ENCODE measurements at regions not wholly inside any gene's neighbourhood (a gene's known extent, or its start where the extent isn't known, plus 50 kb on each side); places are given as distances from the start of the nearest gene placed in this dataset.

- no peak for DNase-seq
Measured at GRCh38 chr7:84533182-84533581, 338.6 kb upstream of the SEMA3A start.

- DNase-seq = no peak
Measured at GRCh38 chr7:84532196-84532595, 337.6 kb upstream of the SEMA3A start.

- no peak for DNase-seq
Measured at GRCh38 chr7:84529480-84530205, 335.1 kb upstream of the SEMA3A start.

- DNase-seq = no peak
Measured at GRCh38 chr7:84528756-84529479, 334.3 kb upstream of the SEMA3A start.

- DNase-seq = no peak
Measured at GRCh38 chr7:84524714-84525694, 330.4 kb upstream of the SEMA3A start.

- no peak for DNase-seq
Measured at GRCh38 chr7:84513061-84513460, 318.5 kb upstream of the SEMA3A start.

- DNase-seq = no peak
Measured at GRCh38 chr7:84512055-84512454, 317.5 kb upstream of the SEMA3A start.

GRCh38 chr7:84510505-84510904 lies 315.9 kb upstream of the SEMA3A start:
- DNase-seq = no peak

GRCh38 chr7:84509522-84509921 lies 314.9 kb upstream of the SEMA3A start:
- no peak for DNase-seq

GRCh38 chr7:84508606-84509005 lies 314.0 kb upstream of the SEMA3A start:
- no peak for DNase-seq

GRCh38 chr7:84507529-84507928 lies 312.9 kb upstream of the SEMA3A start:
- no peak for DNase-seq

GRCh38 chr7:84506151-84506550 lies 311.6 kb upstream of the SEMA3A start:
- no peak for DNase-seq

GRCh38 chr7:84502239-84502638 lies 307.6 kb upstream of the SEMA3A start:
- DNase-seq = no peak

- DNase-seq = no peak
Measured at GRCh38 chr7:84497873-84498272, 303.3 kb upstream of the SEMA3A start.

- no peak for DNase-seq
Measured at GRCh38 chr7:84495128-84495527, 300.5 kb upstream of the SEMA3A start.

GRCh38 chr7:84492098-84493034 lies 297.8 kb upstream of the SEMA3A start:
- no peak for DNase-seq

- DNase-seq = no peak
Measured at GRCh38 chr7:84490661-84491060, 296.1 kb upstream of the SEMA3A start.

GRCh38 chr7:84484502-84485079 lies 290.0 kb upstream of the SEMA3A start:
- no peak for DNase-seq

GRCh38 chr7:84482476-84482875 lies 287.9 kb upstream of the SEMA3A start:
- DNase-seq = no peak

GRCh38 chr7:84479059-84479458 lies 284.5 kb upstream of the SEMA3A start:
- no peak for DNase-seq

GRCh38 chr7:84477786-84478478 lies 283.3 kb upstream of the SEMA3A start:
- no peak for DNase-seq

All from CD4-positive, alpha-beta T cell treated with Interferon alpha-2 for 1 hour (primary cell).